SHP77 treated with DMSO at 0.1 percent for 48 hours (cell line): ENCODE measurements at regions not wholly inside any gene's neighbourhood (a gene's known extent, or its start where the extent isn't known, plus 50 kb on each side); places are given as distances from the start of the nearest gene placed in this dataset.
"Not testable (repeated sequence)": the region's sequence is repeated elsewhere in the genome, so short reads cannot be mapped to it uniquely, and the experiment has no call there.

ENCODE experiments used
- DNase-seq: peaks from one replicate; lab custom pipeline; 2025; lab: John Stamatoyannopoulos, UW

GRCh38 chr10:60513281-60513680, 123.6 kb upstream of the ANK3 start:
- DNase-seq: no peak

- DNase-seq: no peak
Measured at GRCh38 chr10:60511477-60512229, 122.0 kb upstream of the ANK3 start.

GRCh38 chr10:60508831-60509230, 119.2 kb upstream of the ANK3 start:
- no peak for DNase-seq

GRCh38 chr10:60508037-60508436, 118.4 kb upstream of the ANK3 start:
- no peak for DNase-seq

DNA sequence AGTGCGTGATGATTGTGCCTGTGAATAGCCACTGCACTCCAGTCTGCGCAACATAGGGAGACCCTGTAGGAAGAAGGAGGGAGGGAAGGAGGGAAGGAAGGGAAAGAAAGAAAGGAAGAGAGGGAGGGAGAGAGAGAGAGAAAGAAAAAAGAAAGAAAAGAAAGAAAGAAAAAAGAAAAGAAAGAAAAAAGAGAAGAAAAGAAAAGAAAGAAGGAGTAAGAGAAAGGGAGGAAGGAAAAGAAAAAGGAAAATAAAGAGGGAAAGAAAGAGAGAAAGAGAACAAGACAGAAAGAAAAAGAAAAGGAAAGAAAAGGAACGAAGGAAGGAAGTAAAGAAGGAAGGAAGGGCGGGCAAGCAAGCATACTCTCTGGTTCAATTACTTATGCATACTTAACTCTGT, 112.9 kb upstream of the ANK3 start:
- DNase-seq: no peak

- DNase-seq: no peak
Measured at GRCh38 chr10:60498985-60499384, 109.3 kb upstream of the ANK3 start.

DNA sequence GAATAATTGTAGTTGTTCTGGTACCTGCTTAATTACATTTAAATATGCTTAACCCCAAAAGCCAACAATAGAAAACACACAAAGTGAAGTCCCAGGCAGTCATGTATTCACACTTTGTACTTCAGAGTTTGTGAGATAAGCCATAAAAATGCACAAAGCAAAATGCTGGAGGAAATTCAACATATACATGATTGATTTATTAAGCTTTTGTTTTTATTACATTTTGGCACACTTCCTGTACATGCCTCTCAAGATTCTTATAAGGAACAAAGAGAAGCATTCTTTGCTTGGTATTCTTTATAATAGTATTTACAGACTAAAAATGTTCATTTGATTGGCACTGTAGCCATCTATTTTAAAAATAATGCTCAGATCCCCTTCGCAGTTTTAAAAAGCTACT, 107.7 kb upstream of the ANK3 start:
- no peak for DNase-seq

DNA sequence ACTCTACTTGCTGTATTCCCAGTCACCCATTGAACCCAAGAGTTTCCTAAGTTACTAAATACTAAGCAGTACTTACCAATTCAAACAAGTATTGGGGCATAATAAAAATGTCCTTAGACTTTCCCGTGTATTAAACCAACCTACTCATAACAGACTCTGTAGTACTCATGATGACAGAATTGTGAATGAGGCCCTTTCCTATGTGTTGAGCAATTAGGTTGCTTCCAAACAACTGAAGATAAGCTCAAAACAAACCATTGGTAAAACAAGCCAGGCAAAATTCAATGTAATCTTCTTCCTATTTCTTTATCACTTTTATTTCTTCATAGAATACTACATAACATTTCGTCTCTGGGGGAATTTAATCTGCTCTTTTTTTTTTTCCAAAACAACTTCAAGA, 106.5 kb upstream of the ANK3 start:
- DNase-seq: no peak

- DNase-seq: no peak
Measured at GRCh38 chr10:60495338-60496055, 105.8 kb upstream of the ANK3 start.

- no peak for DNase-seq
Measured at GRCh38 chr10:60494774-60495173, 105.1 kb upstream of the ANK3 start.

DNA sequence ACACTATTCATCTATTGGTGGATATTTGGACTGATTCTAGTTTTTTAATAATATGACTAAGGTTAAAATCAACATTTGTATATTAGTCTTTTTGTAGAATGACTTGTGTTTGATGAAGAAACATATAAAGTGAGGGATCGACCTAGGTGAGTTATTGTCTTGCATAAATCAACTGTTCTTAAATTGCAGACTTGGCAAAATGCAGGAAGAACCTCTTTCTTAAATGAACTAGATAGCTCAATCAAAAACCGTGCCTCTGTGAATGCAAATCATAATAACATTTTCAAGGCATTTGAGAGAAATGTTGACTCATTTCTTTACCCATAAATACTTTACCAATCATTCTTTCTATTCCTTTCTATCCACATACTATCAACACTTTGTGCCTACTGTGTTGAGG, 101.5 kb upstream of the ANK3 start:
- DNase-seq: no peak

- DNase-seq: no peak
Measured at GRCh38 chr10:60490013-60490412, 100.3 kb upstream of the ANK3 start.

- no peak for DNase-seq
Measured at GRCh38 chr10:60488111-60488669, 98.5 kb upstream of the ANK3 start.

DNA sequence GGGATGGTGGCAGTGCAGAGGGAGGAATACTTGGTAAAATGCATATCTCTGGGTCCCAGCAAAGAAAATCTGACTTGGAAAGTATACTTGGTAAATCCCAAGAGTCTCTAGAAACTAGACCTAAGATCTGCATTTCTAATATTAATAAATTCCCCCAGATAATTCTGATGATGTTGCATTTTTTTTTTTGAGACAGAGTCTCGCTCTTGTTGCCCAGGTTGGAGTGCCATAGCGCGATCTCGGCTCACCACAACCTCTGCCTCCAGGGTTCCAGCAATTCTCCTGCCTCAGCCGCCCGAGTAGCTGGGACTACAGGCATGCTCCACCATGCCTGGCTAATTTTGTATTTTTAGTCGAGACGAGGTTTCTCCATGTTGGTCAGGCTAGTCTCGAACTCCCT, 97.9 kb upstream of the ANK3 start:
- DNase-seq: no peak

GRCh38 chr10:60485025-60485424, 95.3 kb upstream of the ANK3 start:
- no peak for DNase-seq

DNA sequence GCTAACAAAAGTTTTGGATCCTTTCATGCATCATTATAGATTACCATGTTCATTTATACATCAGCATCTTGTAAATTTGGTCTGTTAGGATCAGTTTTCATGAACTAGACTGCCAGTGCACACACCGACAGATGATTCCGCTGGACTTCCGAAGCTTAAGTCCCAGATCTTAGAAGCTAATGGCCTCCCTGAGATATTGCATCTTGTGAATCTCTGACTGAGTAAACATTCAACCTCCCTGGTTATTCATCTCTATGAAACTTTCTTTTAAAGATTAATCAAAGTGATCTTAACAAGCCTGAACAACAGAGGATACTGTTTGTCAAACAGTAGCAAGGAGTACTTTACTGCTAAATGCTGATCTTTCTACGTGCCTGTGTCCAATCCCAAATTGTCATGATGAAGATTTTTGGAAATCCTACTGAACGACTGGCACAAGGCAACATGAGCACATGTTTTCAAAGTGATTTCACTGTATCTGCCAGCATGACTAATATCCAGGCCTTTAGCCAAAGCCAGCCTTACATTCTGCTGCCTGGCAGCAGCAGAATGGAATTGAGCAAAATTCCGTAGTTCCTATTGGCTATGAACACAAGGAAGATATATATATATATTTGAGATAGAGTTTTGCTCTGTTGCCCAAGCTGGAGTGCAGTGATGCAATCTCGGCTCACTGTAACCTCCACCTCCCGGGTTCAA, 91.3 kb upstream of the ANK3 start:
- DNase-seq: no peak

DNA sequence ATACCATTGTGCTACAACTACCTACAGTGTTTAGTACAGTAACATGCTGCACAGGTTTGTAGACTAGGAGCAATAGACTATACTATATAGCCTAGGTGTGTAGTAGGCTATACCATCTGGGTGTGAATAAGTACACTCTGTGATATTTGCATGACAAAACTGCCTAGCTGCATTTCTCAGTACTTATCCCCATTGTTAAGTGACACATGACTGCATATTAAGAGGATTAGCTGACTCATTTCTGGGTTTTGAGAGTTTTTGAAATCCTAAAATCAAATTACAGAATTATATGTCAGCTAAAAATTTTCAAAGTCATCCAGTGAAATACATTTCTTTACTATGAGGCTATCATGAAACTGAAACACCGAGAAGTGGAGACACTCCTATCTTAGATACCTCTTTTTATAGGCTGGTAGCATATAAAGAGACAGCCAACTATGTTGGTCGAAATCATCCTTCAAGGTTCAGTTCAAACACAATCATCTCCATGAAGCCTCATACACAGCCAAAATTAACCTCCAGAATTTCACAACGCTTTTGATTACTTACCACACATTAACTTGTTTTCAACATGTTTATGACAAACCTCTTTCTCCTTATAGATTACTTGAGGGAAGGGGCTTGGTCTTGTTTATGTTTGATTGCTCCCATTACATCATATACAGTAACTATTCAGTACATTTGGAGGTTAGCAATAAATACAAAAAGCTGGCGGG, 89.8 kb upstream of the ANK3 start:
- no peak for DNase-seq

GRCh38 chr10:60476451-60476850, 86.8 kb upstream of the ANK3 start:
- no peak for DNase-seq

GRCh38 chr10:60473557-60473956, 83.9 kb upstream of the ANK3 start:
- no peak for DNase-seq

- DNase-seq: no peak
Measured at GRCh38 chr10:60470091-60470490, 80.4 kb upstream of the ANK3 start.

DNA sequence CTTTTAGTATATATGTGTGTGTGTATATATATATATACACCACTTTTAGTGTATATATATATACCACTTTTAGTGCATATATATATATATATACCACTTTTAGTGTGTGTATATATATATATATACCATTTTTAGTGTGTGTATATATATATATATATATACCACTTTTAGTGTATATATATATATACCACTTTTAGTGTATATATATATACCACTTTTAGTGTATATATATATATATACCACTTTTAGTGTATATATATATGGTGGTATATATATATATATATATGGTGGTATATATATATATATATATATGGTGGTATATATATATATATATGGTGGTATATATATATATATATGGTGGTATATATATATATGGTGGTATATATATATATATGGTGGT, 79.5 kb upstream of the ANK3 start:
- DNase-seq: not testable (repeated sequence)

GRCh38 chr10:60467202-60467546, 77.5 kb upstream of the ANK3 start:
- DNase-seq: no peak
